Mucosa of descending colon (tissue), 3 donors: ENCODE measurements at regions not wholly inside any gene's neighbourhood (a gene's known extent, or its start where the extent isn't known, plus 50 kb on each side); places are given as distances from the start of the nearest gene placed in this dataset.

ENCODE experiments used
- ATAC-seq: fragments of 200-7000 bp; cut with Tn5 transposase; one replicate; pipeline ENCODE4 v1.9.1; 2020; ENCODE audit warnings: mild to moderate bottlenecking, moderate library complexity
- DNase-seq, 3 donors: peaks; one replicate each; pipeline ENCODE4 v3.0.0-alpha.2; 2020
- H3K36me3 ChIP-seq: fragments of 200-600 bp; one replicate; pipeline ENCODE4 v1.8.0; 2021; ENCODE audit warnings: low read depth, mild to moderate bottlenecking
- H3K4me1 ChIP-seq: fragments of 200-600 bp; one replicate; pipeline ENCODE4 v1.8.0; 2021; ENCODE audit warnings: low read depth, mild to moderate bottlenecking
- H3K4me3 ChIP-seq: fragments of 200-600 bp; one replicate; pipeline ENCODE4 v1.8.0; 2021; ENCODE audit warnings: mild to moderate bottlenecking
- H3K9me3 ChIP-seq: fragments of 200-600 bp; one replicate; pipeline ENCODE4 v1.8.0; 2021; ENCODE audit warnings: mild to moderate bottlenecking
- intact Hi-C, 2 donors: fragments of 100-400 bp; cut with DNase I in 1 of 2; cut with micrococcal nuclease in 1 of 2; formaldehyde crosslinking; loops; one replicate each; pipeline versions ENCODE4 v1.11.0 to v1.11.1; 2022; cut with DNase I, micrococcal nuclease
- TF ChIP-seq, protein P1 (sequence below): fragments of 200-600 bp; IDR thresholded peaks from one replicate; pipeline ENCODE4 v1.8.0; 2022; ENCODE audit warnings: antibody characterized with exemption, mild to moderate bottlenecking
- donor health status: DM: no; HTN: no; CAD: no; lungs with moderate emphysema.
- donor health status: DM: no; HTN: no; CAD: no.
- donor health status: DM: no; HTN: yes; CAD: no.

DNA sequence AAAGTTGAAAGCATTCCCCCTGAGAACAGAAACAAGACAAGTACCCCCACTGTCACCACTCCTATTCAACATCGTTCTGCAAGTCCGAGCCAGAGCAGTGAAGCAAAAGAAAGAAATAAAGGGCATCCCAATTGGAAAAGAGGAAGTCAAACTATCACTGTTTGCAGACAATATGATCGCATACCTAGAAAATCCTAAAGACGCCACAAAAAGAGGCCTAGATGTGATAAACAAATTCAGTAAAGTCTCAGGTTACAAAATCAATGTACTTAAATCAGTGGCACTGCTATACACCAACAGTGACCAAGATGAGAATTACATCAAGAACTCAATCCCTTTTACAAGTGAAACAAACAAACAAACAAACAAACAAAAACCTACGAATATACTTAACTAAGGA is 87.7 kb upstream of the COCH start:
- no peaks in the 10 kb centered on the region for H3K4me1 ChIP-seq
- no peak for ATAC-seq
- intact Hi-C loops = no loop called here
- no peak for DNase-seq
- H3K9me3 ChIP-seq = no peaks in the 10 kb centered on the region
- TF ChIP-seq, protein P1, sequence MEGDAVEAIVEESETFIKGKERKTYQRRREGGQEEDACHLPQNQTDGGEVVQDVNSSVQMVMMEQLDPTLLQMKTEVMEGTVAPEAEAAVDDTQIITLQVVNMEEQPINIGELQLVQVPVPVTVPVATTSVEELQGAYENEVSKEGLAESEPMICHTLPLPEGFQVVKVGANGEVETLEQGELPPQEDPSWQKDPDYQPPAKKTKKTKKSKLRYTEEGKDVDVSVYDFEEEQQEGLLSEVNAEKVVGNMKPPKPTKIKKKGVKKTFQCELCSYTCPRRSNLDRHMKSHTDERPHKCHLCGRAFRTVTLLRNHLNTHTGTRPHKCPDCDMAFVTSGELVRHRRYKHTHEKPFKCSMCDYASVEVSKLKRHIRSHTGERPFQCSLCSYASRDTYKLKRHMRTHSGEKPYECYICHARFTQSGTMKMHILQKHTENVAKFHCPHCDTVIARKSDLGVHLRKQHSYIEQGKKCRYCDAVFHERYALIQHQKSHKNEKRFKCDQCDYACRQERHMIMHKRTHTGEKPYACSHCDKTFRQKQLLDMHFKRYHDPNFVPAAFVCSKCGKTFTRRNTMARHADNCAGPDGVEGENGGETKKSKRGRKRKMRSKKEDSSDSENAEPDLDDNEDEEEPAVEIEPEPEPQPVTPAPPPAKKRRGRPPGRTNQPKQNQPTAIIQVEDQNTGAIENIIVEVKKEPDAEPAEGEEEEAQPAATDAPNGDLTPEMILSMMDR = no peak
- no peak overlapping the region for H3K4me3 ChIP-seq
- H3K36me3 ChIP-seq = no peaks in the 10 kb centered on the region

DNA sequence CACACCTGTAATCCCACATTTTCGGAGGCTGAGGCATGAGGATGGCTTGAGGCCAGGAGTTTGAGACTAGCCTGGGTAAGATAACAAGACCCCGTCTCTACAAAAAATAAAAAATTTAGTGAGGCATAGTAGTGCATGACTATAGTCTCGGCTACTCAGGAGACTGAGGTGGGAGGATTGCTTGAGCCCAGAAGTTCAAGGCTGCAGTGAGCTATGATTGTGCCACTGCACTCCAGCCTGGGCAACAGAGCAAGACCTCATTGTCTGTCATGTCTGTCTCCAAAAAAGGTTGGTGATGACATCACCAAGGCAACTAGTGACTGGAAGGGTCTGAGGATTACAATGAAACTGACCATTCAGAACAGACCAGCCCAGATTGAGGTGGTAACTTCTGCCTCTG is 83.5 kb upstream of the COCH start:
- no peaks in the 10 kb centered on the region for H3K36me3 ChIP-seq
- no peaks in the 10 kb centered on the region for H3K4me1 ChIP-seq
- H3K9me3 ChIP-seq = no peaks in the 10 kb centered on the region
- TF ChIP-seq, protein P1 = no peak
- ATAC-seq (no peak), DNase-seq (no peak)
- H3K4me3 ChIP-seq = no peak overlapping the region
- intact Hi-C loops = no loop called here

DNA sequence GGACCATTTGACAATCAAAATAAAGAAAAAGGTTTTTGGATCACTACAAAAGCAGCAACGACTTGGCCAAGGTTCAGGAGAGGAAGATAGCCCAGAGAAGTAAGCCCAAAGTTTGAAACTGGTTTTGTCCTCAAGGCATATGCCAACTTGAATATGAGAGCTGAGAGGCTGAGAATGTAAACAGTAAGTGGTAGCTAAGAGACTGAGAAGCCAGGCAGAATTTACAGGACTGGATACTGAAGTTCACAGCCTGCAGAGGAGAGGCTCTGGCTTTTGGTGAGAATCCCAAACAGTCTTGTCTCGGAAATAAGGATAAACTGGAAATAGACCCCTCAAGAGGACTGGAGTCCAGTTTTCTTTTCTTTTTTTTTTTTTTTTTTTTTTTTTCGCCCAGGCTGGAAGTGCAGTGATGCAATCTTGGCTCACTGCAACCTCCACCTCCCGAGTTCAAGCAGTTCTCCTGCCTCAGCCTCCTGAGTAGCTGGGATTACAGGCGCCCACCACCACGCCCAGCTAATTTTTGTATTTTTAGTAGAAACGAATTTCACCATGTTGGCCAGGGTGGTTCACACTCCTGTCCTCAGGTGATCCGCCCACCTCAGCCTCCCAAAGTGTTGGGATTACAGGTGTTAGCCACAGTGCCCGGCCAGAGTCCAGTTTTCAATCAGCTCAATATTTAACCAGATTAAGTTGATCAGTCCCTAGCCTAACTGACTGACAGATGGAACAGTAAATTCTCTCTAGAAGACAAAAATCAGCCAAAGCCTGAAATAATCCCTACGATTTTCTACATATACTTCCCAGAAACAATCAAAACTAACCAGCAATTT is 82.6 kb upstream of the COCH start:
- no peak for DNase-seq
- TF ChIP-seq, protein P1 = no peak
- H3K4me3 ChIP-seq = no peak overlapping the region
- no peaks in the 10 kb centered on the region for H3K36me3 ChIP-seq
- no peaks in the 10 kb centered on the region for H3K4me1 ChIP-seq
- no peaks in the 10 kb centered on the region for H3K9me3 ChIP-seq
- no peak for ATAC-seq
- intact Hi-C loops = no loop called here

DNA sequence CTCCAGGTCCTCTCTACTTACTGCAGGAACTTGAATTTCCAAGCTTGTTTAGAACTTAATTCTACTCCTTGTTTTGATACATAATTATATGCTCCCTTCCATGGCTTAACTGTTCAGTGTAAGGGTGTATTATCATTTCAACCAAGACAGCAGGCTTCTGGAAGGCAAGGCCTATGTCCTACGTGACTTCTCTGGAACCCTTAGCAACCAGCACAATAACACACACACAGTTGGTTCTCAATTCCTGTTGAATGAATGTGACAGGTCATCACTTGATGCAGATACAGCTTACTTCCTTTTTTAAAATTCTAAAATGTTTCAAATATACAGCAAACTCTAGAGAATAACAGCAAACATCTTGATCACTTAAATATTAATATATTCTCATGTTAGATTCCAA is 77.7 kb upstream of the COCH start:
- intact Hi-C loops = no loop called here
- Histone ChIP-seq H3K4me1 (no peaks in the 10 kb centered on the region), H3K36me3 (no peaks in the 10 kb centered on the region), H3K9me3 (no peaks in the 10 kb centered on the region), H3K4me3 (no peak overlapping the region)
- TF ChIP-seq, protein P1 = no peak
- ATAC-seq (no peak), DNase-seq (no peak)

DNA sequence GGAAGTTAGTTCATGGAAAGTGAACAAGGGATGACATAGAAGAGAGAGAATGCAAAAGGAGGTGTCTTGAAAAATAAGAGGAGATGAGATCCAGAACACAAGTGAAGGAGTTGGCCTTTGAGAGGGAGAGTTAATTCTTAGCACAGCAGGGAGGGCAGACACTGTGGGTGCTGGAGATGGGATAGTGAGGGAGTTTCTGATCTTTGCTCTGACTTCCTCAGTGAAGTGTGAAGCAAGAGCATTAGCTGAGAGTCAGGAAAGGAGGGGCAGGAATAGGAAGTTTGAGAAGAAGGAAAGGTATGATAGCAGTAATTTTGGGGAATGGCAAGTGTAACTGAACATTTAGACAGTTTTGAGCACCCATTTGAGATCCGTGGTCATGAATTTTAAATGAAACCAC is 75.8 kb upstream of the COCH start:
- Histone ChIP-seq H3K4me1 (peaks cover under 1% of the 10 kb centered on the region), H3K4me3 (no peak overlapping the region), H3K9me3 (no peaks in the 10 kb centered on the region), H3K36me3 (no peaks in the 10 kb centered on the region)
- no peak for ATAC-seq
- TF ChIP-seq, protein P1 = no peak
- intact Hi-C loops = no loop called here
- DNase-seq = no peak
